K562 (cell line): ENCODE measurements at regions not wholly inside any gene's neighbourhood (a gene's known extent, or its start where the extent isn't known, plus 50 kb on each side); places are given as distances from the start of the nearest gene placed in this dataset.

ENCODE experiments used
- ATAC-seq: fragments of 200-7000 bp; cut with Tn5 transposase; 3 replicates; pipeline ENCODE4 v1.9.1; 2020; ENCODE audit warnings: moderate library complexity
- BruUV-seq: library from RNA; stranded (reverse); fragments of 400-500 nt; replicated peaks from 2 replicates; lab custom pipeline; 2021; lab: Mats Ljungman, UMichigan
- CTCF ChIA-PET: fragments of 300-600 bp; formaldehyde crosslinking; extraction: SDS; loops from one replicate; lab custom pipeline; 2021; ENCODE audit warnings: low intra/inter-chr PET ratio; lab: Yijun Ruan, JAX
- POLR2A ChIA-PET: fragments of 300-600, 350-650 bp; sonication (Branson Sonifier 250); formaldehyde crosslinking; extraction: SDS; loops from one replicate; lab custom pipeline; 2021; ENCODE audit warnings: antibody characterized with exemption, inconsistent platforms; lab: Yijun Ruan, JAX
- DNase-seq, 4 experiments: peaks; one replicate each; pipeline versions ENCODE4 v3.0.0 to v3.0.0-alpha.2; 2011 to 2018; ENCODE audit warnings: low spot score in 3 of 4, mixed read lengths in 3 of 4; ENCODE audit errors: extremely low read depth in 1 of 4
- FAIRE-seq: peaks from 2 replicates; lab custom pipeline; 2011; peaks lifted over from hg19 to GRCh38; lab: Jason Lieb, UNC
- H2AFZ ChIP-seq: 2 replicates; pipeline ENCODE4 v1.6.0; 2011; ENCODE audit warnings: low read depth, low read length, control low read depth, inconsistent platforms
- H3K27ac ChIP-seq: fragments of 200-600 bp; 3 replicates; pipeline ENCODE4 v1.8.0; 2011; ENCODE audit warnings: low read depth, mild to moderate bottlenecking, control low read depth, inconsistent platforms, low read length, moderate library complexity, mixed read lengths; ENCODE audit errors: extremely low read depth
- H3K27me3 ChIP-seq, 2 experiments: fragments of 300-600 bp in 1 of 2; 2 replicates in 1 of 2; 3 replicates in 1 of 2; pipeline versions ENCODE4 v1.6.0 to v1.8.0; 2011; ENCODE audit warnings: inconsistent platforms in 2 of 2, low read length in 2 of 2, mild to moderate bottlenecking in 1 of 2, mixed read lengths in 1 of 2, moderate library complexity in 1 of 2; ENCODE audit not compliant: control insufficient read depth in 2 of 2, insufficient read depth in 2 of 2
- H3K36me3 ChIP-seq: fragments of 300-600 bp; 3 replicates; pipeline ENCODE4 v1.8.0; 2011; ENCODE audit warnings: mild to moderate bottlenecking, low read length, inconsistent platforms; ENCODE audit not compliant: control insufficient read depth, insufficient read depth
- H3K4me1 ChIP-seq, 2 experiments: fragments of 200-600 bp in 1 of 2; replicated peaks in 1 of 2; 2 replicates in 1 of 2; 3 replicates in 1 of 2; pipeline versions ENCODE4 v1.5.1 to v1.8.0; 2011; ENCODE audit warnings: inconsistent platforms in 2 of 2, low read length in 2 of 2, mild to moderate bottlenecking in 1 of 2, mixed read lengths in 1 of 2, moderate library complexity in 1 of 2; ENCODE audit not compliant: control insufficient read depth in 2 of 2, insufficient read depth in 2 of 2
- H3K4me2 ChIP-seq: 2 replicates; pipeline ENCODE4 v1.6.1; 2011; ENCODE audit warnings: low read length, control low read depth, inconsistent platforms, mixed read lengths; ENCODE audit not compliant: insufficient read depth
- H3K4me3 ChIP-seq: fragments of 200-600 bp; sonication (generic), shearing (Covaris generic); 2 replicates; pipeline ENCODE4 v1.5.1; 2016; ENCODE audit warnings: control low read depth, inconsistent platforms
- H3K79me2 ChIP-seq: fragments of 200-600 bp; 3 replicates; pipeline ENCODE4 v1.8.0; 2011; ENCODE audit warnings: low read length, inconsistent platforms; ENCODE audit not compliant: control insufficient read depth, insufficient read depth
- H3K9ac ChIP-seq, 2 experiments: 2 replicates each; pipeline versions ENCODE4 v1.6.0 to v1.6.1; 2011; ENCODE audit warnings: low read depth in 2 of 2, low read length in 2 of 2, control low read depth in 1 of 2, inconsistent platforms in 1 of 2, mild to moderate bottlenecking in 1 of 2, mixed read lengths in 1 of 2; ENCODE audit not compliant: insufficient read depth in 1 of 2
- H3K9me1 ChIP-seq: one replicate; pipeline ENCODE4 v1.6.0; 2011; ENCODE audit warnings: inconsistent platforms, mild to moderate bottlenecking, low read length, moderate library complexity; ENCODE audit not compliant: control insufficient read depth, insufficient read depth
- H3K9me3 ChIP-seq: replicated peaks from 2 replicates; pipeline ENCODE4 v1.5.1; 2011; ENCODE audit warnings: low read depth, low read length, inconsistent platforms; ENCODE audit not compliant: control insufficient read depth, insufficient read depth
- H4K20me1 ChIP-seq: replicated peaks from 2 replicates; pipeline ENCODE4 v1.6.1; 2011; ENCODE audit warnings: low read length, inconsistent platforms, mixed read lengths; ENCODE audit not compliant: control insufficient read depth, insufficient read depth
- CEBPG ChIP-seq, 3 experiments: fragments of 200-800 bp in 1 of 3; sonication (Bioruptor generic) in 1 of 3; sonication (generic) in 1 of 3; formaldehyde crosslinking in 1 of 3; IDR thresholded peaks in 2 of 3; conservative IDR thresholded peaks in 1 of 3; 2 replicates each; pipeline versions ENCODE4 v1.6.1 to v1.8.0; 2016 to 2022; ENCODE audit warnings: missing compliant biosample characterization in 2 of 3, missing genetic modification characterization in 2 of 3, mild to moderate bottlenecking in 1 of 3, missing genetic modification reagents in 1 of 3
- DACH1 ChIP-seq: fragments of 450-650 bp; IDR thresholded peaks from 2 replicates; pipeline ENCODE4 v1.6.1; 2018; ENCODE audit not compliant: partially characterized antibody
- GTF2B ChIP-seq: IDR thresholded peaks from 2 replicates; pipeline ENCODE4 v1.6.1; 2011; ENCODE audit not compliant: insufficient read length; ENCODE audit errors: extremely low read depth
- MCM5 ChIP-seq: fragments of 450-650 bp; IDR thresholded peaks from 2 replicates; pipeline ENCODE4 v1.6.1; 2016; ENCODE audit warnings: low read depth
- POLR2AphosphoS2 ChIP-seq: IDR thresholded peaks from 2 replicates; pipeline ENCODE4 v1.6.1; 2012; ENCODE audit warnings: low read length, improper control_type of control experiment
- SMAD2 ChIP-seq: fragments of 150-350 bp; IDR thresholded peaks from 2 replicates; pipeline ENCODE4 v1.6.1; 2014; ENCODE audit warnings: low read depth, mild to moderate bottlenecking, low read length
- WGBS: fragments of 100-300 bp; shearing (Covaris generic); methylation state at CpG from one replicate; pipeline ENCODE4 v1.1.6; 2016; ENCODE audit warnings: low coverage, mixed read lengths; ENCODE audit not compliant: insufficient coverage; ENCODE audit errors: missing lambda C conversion rate; 5-methylcytosine and 5-hydroxymethylcytosine counted together
- in situ Hi-C: fragments of 300-500 bp; cut with MboI; formaldehyde crosslinking; loops from 4 replicates; pipeline ENCODE4 v1.15.0; 2018; ENCODE audit warnings: inconsistent platforms, mixed read lengths
- intact Hi-C: fragments of 100-400 bp; cut with micrococcal nuclease; formaldehyde crosslinking; loops from 2 replicates; pipeline ENCODE4 v1.14.2; 2022

- Histone ChIP-seq H3K36me3 (no peaks in the 10 kb centered on the region), H4K20me1 (no peaks in the 10 kb centered on the region), H3K9me1 (no peaks in the 10 kb centered on the region), H3K4me3 (no peak overlapping the region), H3K4me1 (peaks cover 0 to 6% of the 10 kb centered on the region in 2 experiments; a peak in 1 of 5 replicates), H3K9me3 (no peaks in the 10 kb centered on the region), H3K27me3 (peaks cover 0 to 20% of the 10 kb centered on the region in 2 experiments; a peak in 3 of 5 replicates), H3K9ac (no peak overlapping the region), H2AFZ (no peak overlapping the region), H3K4me2 (no peak overlapping the region), H3K27ac (no peak overlapping the region), H3K79me2 (no peaks in the 10 kb centered on the region)
- DNase-seq (no peak), FAIRE-seq (no peak), ATAC-seq (no peak)
- 46% methylated on average over 1 of the region's 1 CpG for WGBS
- no TSS peak for BruUV-seq
- CTCF ChIA-PET: no interaction called here
- TF ChIP-seq MCM5: no peak
- TF ChIP-seq POLR2AphosphoS2: no peak
- TF ChIP-seq CEBPG (CRISPR knock-in tag; IDR thresholded peaks at IDR 0.05): no peak
- no peak for TF ChIP-seq CEBPG (tag; conservative IDR thresholded peaks at IDR 0.05 in 1 of 2, IDR thresholded peaks at IDR 0.05 in 1 of 2)
- TF ChIP-seq SMAD2: no peak
- no peak for TF ChIP-seq DACH1
- no peak for TF ChIP-seq GTF2B
- intact Hi-C loops (loop anchor here (10.0 kb wide), 1 partner anchor 57 kb away; no protein-coding TSS in a partner anchor), in situ Hi-C loops (no loop called here)
- POLR2A ChIA-PET: no interaction called here
Measured at GRCh38 chr11:44367452-44367851, 57.5 kb upstream of the ALX4 start.
